NT2/D1 (cell line): ENCODE measurements at regions not wholly inside any gene's neighbourhood (a gene's known extent, or its start where the extent isn't known, plus 50 kb on each side); places are given as distances from the start of the nearest gene placed in this dataset.

Experiments used
- SUZ12 ChIP-seq: IDR thresholded peaks from 2 replicates; pipeline ENCODE4 v1.6.1; 2011; ENCODE audit not compliant: insufficient read length, insufficient read depth; ENCODE audit errors: extremely low read depth
- YY1 ChIP-seq: IDR thresholded peaks from 2 replicates; pipeline ENCODE4 v1.6.1; 2011; ENCODE audit not compliant: insufficient read length, insufficient read depth
- ZNF274 ChIP-seq: IDR thresholded peaks from 2 replicates; pipeline ENCODE4 v1.6.1; 2011; ENCODE audit warnings: mild to moderate bottlenecking, low read depth, low read length

DNA sequence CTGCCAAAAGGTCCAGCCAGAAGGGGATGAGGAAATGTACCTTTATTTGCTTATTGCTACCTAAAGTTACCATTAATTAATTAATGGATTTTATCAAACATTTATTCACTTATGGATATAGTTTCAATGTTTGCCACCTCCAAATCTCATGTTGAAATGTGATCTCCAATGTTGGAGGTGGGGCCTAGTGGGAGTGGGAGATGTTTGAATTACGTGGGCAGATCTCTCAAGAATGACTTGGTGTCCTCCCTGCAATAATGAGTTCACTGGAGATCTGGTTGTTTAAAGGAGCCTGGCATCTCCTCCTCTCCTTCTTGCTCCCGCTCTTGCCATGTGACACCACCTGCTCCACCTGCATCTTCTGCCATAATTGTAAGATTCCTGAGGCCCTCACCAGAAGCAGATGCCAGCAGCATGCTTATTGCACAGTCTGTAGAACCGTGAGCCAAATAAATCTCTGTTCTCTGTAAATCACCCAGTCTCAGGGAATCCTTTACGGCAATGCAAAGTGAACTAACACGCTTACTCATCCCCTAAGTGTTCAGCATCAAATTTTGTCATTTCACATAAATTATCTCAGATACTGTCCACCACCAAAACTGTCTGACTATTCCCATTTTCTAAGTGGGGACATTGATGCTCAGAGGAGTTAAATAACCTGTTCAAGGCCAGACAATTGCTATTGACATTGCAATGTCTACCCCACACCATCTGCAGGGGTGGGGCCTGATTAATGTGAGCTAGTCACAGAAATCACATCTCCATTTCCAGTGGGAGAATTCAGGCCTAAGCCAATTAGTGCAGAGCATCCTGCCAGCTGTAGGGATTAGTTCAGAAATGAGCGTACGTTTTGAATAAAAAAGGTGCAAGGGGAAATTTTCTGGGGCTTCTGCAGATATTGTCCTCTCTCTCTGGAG lies 51.6 kb upstream of the SYN3 start:
- TF ChIP-seq SUZ12 (no peak), ZNF274 (no peak), YY1 (no peak)
